HS-27A (cell line): ENCODE measurements at regions not wholly inside any gene's neighbourhood (a gene's known extent, or its start where the extent isn't known, plus 50 kb on each side); places are given as distances from the start of the nearest gene placed in this dataset.
"Not testable (repeated sequence)": the region's sequence is repeated elsewhere in the genome, so short reads cannot be mapped to it uniquely, and the experiment has no call there.

Experiments used
- DNase-seq: peaks from one replicate; pipeline ENCODE4 v3.0.0-alpha.2; 2012; ENCODE audit warnings: low read depth, missing footprints

- no peak for DNase-seq
Measured at GRCh38 chr20:48440916-48441315, 386.9 kb downstream of the PREX1 start.

GRCh38 chr20:48440261-48440660, 387.5 kb downstream of the PREX1 start:
- not testable (repeated sequence) for DNase-seq

- no peak for DNase-seq
Measured at GRCh38 chr20:48437146-48437545, 390.7 kb downstream of the PREX1 start.

GRCh38 chr20:48436609-48437008, 391.2 kb downstream of the PREX1 start:
- not testable (repeated sequence) for DNase-seq

GRCh38 chr20:48433178-48433577, 394.6 kb downstream of the PREX1 start:
- DNase-seq: no peak

- DNase-seq: no peak
Measured at GRCh38 chr20:48432494-48432832, 395.3 kb downstream of the PREX1 start.

GRCh38 chr20:48431653-48432493, 395.9 kb downstream of the PREX1 start:
- DNase-seq: no peak

- DNase-seq: no peak
Measured at GRCh38 chr20:48426630-48427029, 401.2 kb downstream of the PREX1 start.

GRCh38 chr20:48425817-48426612, 401.8 kb downstream of the PREX1 start:
- DNase-seq: no peak

GRCh38 chr20:48425321-48425720, 402.5 kb downstream of the PREX1 start:
- DNase-seq: no peak

- no peak for DNase-seq
Measured at GRCh38 chr20:48422242-48422960, 405.4 kb downstream of the PREX1 start.

- DNase-seq: no peak
Measured at GRCh38 chr20:48421547-48421946, 406.3 kb downstream of the PREX1 start.

GRCh38 chr20:48420176-48420575, 407.6 kb downstream of the PREX1 start:
- DNase-seq: no peak

- DNase-seq: no peak
Measured at GRCh38 chr20:48419173-48419572, 408.6 kb downstream of the PREX1 start.

- no peak for DNase-seq
Measured at GRCh38 chr20:48416002-48416401, 411.8 kb downstream of the PREX1 start.

GRCh38 chr20:48414786-48415185, 413.0 kb downstream of the PREX1 start:
- DNase-seq: no peak

GRCh38 chr20:48411919-48412522, 415.8 kb downstream of the PREX1 start:
- no peak for DNase-seq

GRCh38 chr20:48411245-48411644, 416.6 kb downstream of the PREX1 start:
- no peak for DNase-seq

- no peak for DNase-seq
Measured at GRCh38 chr20:48409055-48409615, 418.7 kb downstream of the PREX1 start.

- DNase-seq: no peak
Measured at GRCh38 chr20:48407710-48408109, 420.1 kb downstream of the PREX1 start.

- DNase-seq: no peak
Measured at GRCh38 chr20:48406912-48407340, 420.9 kb downstream of the PREX1 start.

GRCh38 chr20:48406498-48406897, 421.3 kb downstream of the PREX1 start:
- no peak for DNase-seq
